ENCODE measurements at regions not wholly inside any gene's neighbourhood (a gene's known extent, or its start where the extent isn't known, plus 50 kb on each side); places are given as distances from the start of the nearest gene placed in this dataset.

DNA sequence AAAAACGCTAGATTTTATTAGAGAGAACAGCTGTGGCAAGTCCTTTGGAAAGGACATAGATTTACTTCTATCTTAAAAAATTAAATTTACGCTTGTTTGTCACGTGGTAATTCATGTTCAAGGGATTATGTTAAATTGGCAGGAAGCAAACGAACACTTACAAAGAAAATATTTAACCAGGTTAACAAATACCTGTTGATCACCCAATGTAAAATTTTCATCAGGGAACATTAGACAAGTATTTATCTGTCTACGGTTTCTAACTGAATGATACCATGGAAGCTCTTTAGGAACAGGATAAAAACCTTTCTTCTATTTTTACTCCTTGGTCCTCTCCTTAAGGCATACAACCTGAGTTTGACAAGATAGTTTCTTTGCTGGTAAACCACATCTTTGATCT is 122.2 kb downstream of the NOC3L start:
- Mint-ChIP-seq H3K4me1 (peaks cover 4% of the 10 kb centered on the region), H3K4me3 (no peak overlapping the region), H3K27me3 (peaks cover 23% of the 10 kb centered on the region), H3K27ac (no peak overlapping the region), H3K9me3 (ENCODE audit: insufficient read depth) (no peaks in the 10 kb centered on the region)
- Histone ChIP-seq H3K36me3 (replicated peaks in 1 of 2; ENCODE audit: control extremely low read depth in 1 of 2, control insufficient read depth in 1 of 2, extremely low read depth in 1 of 2, insufficient read depth in 2 of 2, low read length in 1 of 2) (no peaks in the 10 kb centered on the region), H3K4me3 (ENCODE audit: control extremely low read depth in 1 of 5, extremely low read depth in 1 of 5, insufficient read depth in 1 of 5, low read depth in 2 of 5, low read length in 4 of 5) (no peak overlapping the region), H3K27me3 (replicated peaks in 1 of 4; ENCODE audit: control extremely low read depth in 1 of 4, control insufficient read depth in 3 of 4, insufficient read depth in 4 of 4, low read length in 3 of 4) (no peaks in the 10 kb centered on the region), H3K9me3 (ENCODE audit: control extremely low read depth in 1 of 3, control insufficient read depth in 2 of 3, insufficient read depth in 1 of 3, low read length in 2 of 3) (no peaks in the 10 kb centered on the region), H3K27ac (ENCODE audit: low read length in 2 of 2) (no peak overlapping the region), H3K79me2 (ENCODE audit: control insufficient read depth, insufficient read depth, low read length) (no peaks in the 10 kb centered on the region), H3K4me1 (ENCODE audit: control insufficient read depth in 2 of 2, insufficient read depth in 2 of 2, low read length in 2 of 2) (peaks cover 0 to 3% of the 10 kb centered on the region in 2 donors), H2AFZ (ENCODE audit: insufficient read depth, low read depth, low read length, poor library complexity, severe bottlenecking) (no peak overlapping the region), H3K4me2 (replicated peaks; ENCODE audit: low read depth, low read length, poor library complexity, severe bottlenecking) (no peak overlapping the region), H4K20me1 (ENCODE audit: control insufficient read depth, insufficient read depth, low read length, poor library complexity, severe bottlenecking) (no peaks in the 10 kb centered on the region), H3K9ac (ENCODE audit: low read length) (no peak overlapping the region)
- CTCF ChIA-PET: no interaction called here
- WGBS (ENCODE audit: insufficient coverage): 100% methylated on average over 1 of the region's 5 CpGs
- DNase-seq (no peak), ATAC-seq (ENCODE audit: low read depth) (no peak)
- TF ChIP-seq EZH2 (IDR thresholded peaks at IDR 0.05; ENCODE audit: borderline replicate concordance, insufficient read depth, low read depth, low read length, poor library complexity, severe bottlenecking): no peak
- TF ChIP-seq, protein P1, sequence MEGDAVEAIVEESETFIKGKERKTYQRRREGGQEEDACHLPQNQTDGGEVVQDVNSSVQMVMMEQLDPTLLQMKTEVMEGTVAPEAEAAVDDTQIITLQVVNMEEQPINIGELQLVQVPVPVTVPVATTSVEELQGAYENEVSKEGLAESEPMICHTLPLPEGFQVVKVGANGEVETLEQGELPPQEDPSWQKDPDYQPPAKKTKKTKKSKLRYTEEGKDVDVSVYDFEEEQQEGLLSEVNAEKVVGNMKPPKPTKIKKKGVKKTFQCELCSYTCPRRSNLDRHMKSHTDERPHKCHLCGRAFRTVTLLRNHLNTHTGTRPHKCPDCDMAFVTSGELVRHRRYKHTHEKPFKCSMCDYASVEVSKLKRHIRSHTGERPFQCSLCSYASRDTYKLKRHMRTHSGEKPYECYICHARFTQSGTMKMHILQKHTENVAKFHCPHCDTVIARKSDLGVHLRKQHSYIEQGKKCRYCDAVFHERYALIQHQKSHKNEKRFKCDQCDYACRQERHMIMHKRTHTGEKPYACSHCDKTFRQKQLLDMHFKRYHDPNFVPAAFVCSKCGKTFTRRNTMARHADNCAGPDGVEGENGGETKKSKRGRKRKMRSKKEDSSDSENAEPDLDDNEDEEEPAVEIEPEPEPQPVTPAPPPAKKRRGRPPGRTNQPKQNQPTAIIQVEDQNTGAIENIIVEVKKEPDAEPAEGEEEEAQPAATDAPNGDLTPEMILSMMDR (IDR thresholded peaks at IDR 0.05): no peak
- intact Hi-C loops (cut with micrococcal nuclease): no loop called here
- POLR2A ChIA-PET: no interaction called here

- no peaks in the 10 kb centered on the region for H3K79me2 ChIP-seq (ENCODE audit: control insufficient read depth, insufficient read depth, low read length)
- no peak overlapping the region for H3K4me2 ChIP-seq (replicated peaks; ENCODE audit: low read depth, low read length, poor library complexity, severe bottlenecking)
- H3K27me3 ChIP-seq (replicated peaks in 1 of 4; ENCODE audit: control extremely low read depth in 1 of 4, control insufficient read depth in 3 of 4, insufficient read depth in 4 of 4, low read length in 3 of 4): no peaks in the 10 kb centered on the region
- no peak overlapping the region for H2AFZ ChIP-seq (ENCODE audit: insufficient read depth, low read depth, low read length, poor library complexity, severe bottlenecking)
- no peaks in the 10 kb centered on the region for H3K9me3 ChIP-seq (ENCODE audit: control extremely low read depth in 1 of 3, control insufficient read depth in 2 of 3, insufficient read depth in 1 of 3, low read length in 2 of 3)
- POLR2A ChIA-PET: no interaction called here
- no peak overlapping the region for H3K27ac ChIP-seq (ENCODE audit: low read length in 2 of 2)
- H3K4me1 Mint-ChIP-seq: peaks cover 4% of the 10 kb centered on the region
- ATAC-seq (ENCODE audit: low read depth) (no peak), DNase-seq (no peak)
- no peak overlapping the region for H3K4me3 ChIP-seq (ENCODE audit: control extremely low read depth in 1 of 5, extremely low read depth in 1 of 5, insufficient read depth in 1 of 5, low read depth in 2 of 5, low read length in 4 of 5)
- H3K4me1 ChIP-seq (ENCODE audit: control insufficient read depth in 2 of 2, insufficient read depth in 2 of 2, low read length in 2 of 2): peaks cover 0 to 3% of the 10 kb centered on the region in 2 donors
- H3K9me3 Mint-ChIP-seq (ENCODE audit: insufficient read depth): no peaks in the 10 kb centered on the region
- CTCF ChIA-PET: no interaction called here
- H3K27me3 Mint-ChIP-seq: peaks cover 23% of the 10 kb centered on the region
- no peak overlapping the region for H3K27ac Mint-ChIP-seq
- H3K9ac ChIP-seq (ENCODE audit: low read length): no peak overlapping the region
- H3K36me3 ChIP-seq (replicated peaks in 1 of 2; ENCODE audit: control extremely low read depth in 1 of 2, control insufficient read depth in 1 of 2, extremely low read depth in 1 of 2, insufficient read depth in 2 of 2, low read length in 1 of 2): no peaks in the 10 kb centered on the region
- no peak overlapping the region for H3K4me3 Mint-ChIP-seq
- H4K20me1 ChIP-seq (ENCODE audit: control insufficient read depth, insufficient read depth, low read length, poor library complexity, severe bottlenecking): no peaks in the 10 kb centered on the region
- no CpG with 5 or more reads among the region's 2 CpGs for WGBS (ENCODE audit: insufficient coverage)
- intact Hi-C loops (cut with micrococcal nuclease): no loop called here
- TF ChIP-seq, protein P1 (IDR thresholded peaks at IDR 0.05): no peak
- no peak for TF ChIP-seq EZH2 (IDR thresholded peaks at IDR 0.05; ENCODE audit: borderline replicate concordance, insufficient read depth, low read depth, low read length, poor library complexity, severe bottlenecking)
Observed at GRCh38 chr10:94240901-94241300, 121.8 kb downstream of the NOC3L start.
